Upper lobe of right lung (tissue), 1 donor: ENCODE measurements at regions not wholly inside any gene's neighbourhood (a gene's known extent, or its start where the extent isn't known, plus 50 kb on each side); places are given as distances from the start of the nearest gene placed in this dataset.

Source experiments
- ATAC-seq: fragments of 200-7000 bp; cut with Tn5 transposase; one replicate; pipeline ENCODE4 v1.9.1; 2020; ENCODE audit warnings: mild to moderate bottlenecking, moderate library complexity
- DNase-seq: peaks from one replicate; pipeline ENCODE4 v3.0.0-alpha.2; 2020
- H3K27ac ChIP-seq: fragments of 200-600 bp; one replicate; pipeline ENCODE4 v1.8.0; 2022
- H3K27me3 ChIP-seq: fragments of 200-600 bp; one replicate; pipeline ENCODE4 v1.8.0; 2022; ENCODE audit warnings: mild to moderate bottlenecking
- H3K36me3 ChIP-seq: fragments of 200-600 bp; one replicate; pipeline ENCODE4 v1.8.0; 2022
- H3K4me1 ChIP-seq: fragments of 200-600 bp; one replicate; pipeline ENCODE4 v1.8.0; 2022
- H3K4me3 ChIP-seq: fragments of 200-600 bp; one replicate; pipeline ENCODE4 v1.8.0; 2022; ENCODE audit warnings: mild to moderate bottlenecking
- H3K9me3 ChIP-seq: fragments of 200-600 bp; one replicate; pipeline ENCODE4 v1.8.0; 2022
- CTCF ChIP-seq: fragments of 200-600 bp; IDR thresholded peaks from one replicate; pipeline ENCODE4 v1.8.0; 2022; ENCODE audit warnings: antibody characterized with exemption
- intact Hi-C: fragments of 100-400 bp; cut with DNase I; formaldehyde crosslinking; loops from one replicate; pipeline ENCODE4 v1.11.0; 2022
- donor health status: DM: no; HTN: yes; CAD: no; lungs with severe emphysema.

GRCh38 chr3:148074946-148075345 lies 622.8 kb upstream of the AGTR1 start:
- H3K36me3 ChIP-seq = no peaks in the 10 kb centered on the region
- H3K27ac ChIP-seq = no peak overlapping the region
- intact Hi-C loops = no loop called here
- no peak overlapping the region for H3K4me3 ChIP-seq
- peaks cover 4% of the 10 kb centered on the region for H3K4me1 ChIP-seq
- no peaks in the 10 kb centered on the region for H3K9me3 ChIP-seq
- no peaks in the 10 kb centered on the region for H3K27me3 ChIP-seq
- DNase-seq = no peak
- no peak for ATAC-seq
- TF ChIP-seq CTCF = no peak

- TF ChIP-seq CTCF = peak; percentile 60
- no peak overlapping the region for H3K27ac ChIP-seq
- H3K4me3 ChIP-seq = no peak overlapping the region
- no peaks in the 10 kb centered on the region for H3K9me3 ChIP-seq
- intact Hi-C loops = no loop called here
- peaks cover 4% of the 10 kb centered on the region for H3K4me1 ChIP-seq
- ATAC-seq = peak; percentile 52
- no peaks in the 10 kb centered on the region for H3K27me3 ChIP-seq
- H3K36me3 ChIP-seq = no peaks in the 10 kb centered on the region
- no peak for DNase-seq
These were observed 621.7 kb upstream of the AGTR1 start for GRCh38 chr3:148075771-148076716.

GRCh38 chr3:148077318-148077923 lies 620.3 kb upstream of the AGTR1 start:
- Histone ChIP-seq H3K9me3 (no peaks in the 10 kb centered on the region), H3K27me3 (no peaks in the 10 kb centered on the region), H3K4me1 (peaks cover 4% of the 10 kb centered on the region), H3K36me3 (no peaks in the 10 kb centered on the region), H3K4me3 (no peak overlapping the region), H3K27ac (no peak overlapping the region)
- DNase-seq (no peak), ATAC-seq (no peak)
- intact Hi-C loops = no loop called here
- peak; percentile 51 for TF ChIP-seq CTCF

GRCh38 chr3:148077965-148078364 lies 619.7 kb upstream of the AGTR1 start:
- H3K27me3 ChIP-seq = no peaks in the 10 kb centered on the region
- DNase-seq = no peak
- no peak for TF ChIP-seq CTCF
- ATAC-seq = no peak
- intact Hi-C loops = no loop called here
- no peak overlapping the region for H3K27ac ChIP-seq
- peaks cover 4% of the 10 kb centered on the region for H3K4me1 ChIP-seq
- no peak overlapping the region for H3K4me3 ChIP-seq
- no peaks in the 10 kb centered on the region for H3K36me3 ChIP-seq
- H3K9me3 ChIP-seq = no peaks in the 10 kb centered on the region

- H3K4me3 ChIP-seq = no peak overlapping the region
- no peak for TF ChIP-seq CTCF
- no peaks in the 10 kb centered on the region for H3K36me3 ChIP-seq
- H3K4me1 ChIP-seq = peaks cover 4% of the 10 kb centered on the region
- no peaks in the 10 kb centered on the region for H3K9me3 ChIP-seq
- intact Hi-C loops = no loop called here
- no peaks in the 10 kb centered on the region for H3K27me3 ChIP-seq
- DNase-seq (no peak), ATAC-seq (no peak)
- H3K27ac ChIP-seq = no peak overlapping the region
These were observed 619.0 kb upstream of the AGTR1 start for GRCh38 chr3:148078658-148079057.
